Gastrocnemius medialis (tissue), 4 donors: ENCODE measurements at regions not wholly inside any gene's neighbourhood (a gene's known extent, or its start where the extent isn't known, plus 50 kb on each side); places are given as distances from the start of the nearest gene placed in this dataset.

Experiments
- ATAC-seq, 2 donors: fragments of 150-250 bp; one replicate each; pipeline ENCODE4 v1.9.1; 2016
- DNase-seq, 2 donors: peaks; one replicate each; pipeline ENCODE4 v3.0.0-alpha.2; 2019
- H3K27ac ChIP-seq, 4 donors: fragments of 200-600 bp; sonication (generic); 1 replicate in 1 of 4; 2 replicates in 3 of 4; pipeline ENCODE4 v1.5.1; 2016 to 2018; ENCODE audit warnings: mild to moderate bottlenecking in 2 of 4, moderate library complexity in 1 of 4
- H3K27me3 ChIP-seq, 3 donors: fragments of 200-600 bp; sonication (generic) in 2 of 3; 1 replicate in 1 of 3; 2 replicates in 2 of 3; pipeline versions ENCODE4 v1.5.1 to v1.6.0; 2016 to 2019; ENCODE audit warnings: mild to moderate bottlenecking in 1 of 3, moderate library complexity in 1 of 3
- H3K36me3 ChIP-seq, 2 donors: fragments of 200-600 bp; sonication (generic) in 1 of 2; one replicate each; pipeline ENCODE4 v1.5.1; 2017 to 2018
- H3K4me1 ChIP-seq, 2 donors: fragments of 200-600 bp; sonication (generic) in 1 of 2; one replicate each; pipeline ENCODE4 v1.5.1; 2016 to 2017; ENCODE audit warnings: mild to moderate bottlenecking in 2 of 2
- H3K4me3 ChIP-seq, 4 donors: fragments of 200-600 bp; sonication (generic) in 3 of 4; 1 replicate in 1 of 4; 2 replicates in 3 of 4; pipeline ENCODE4 v1.5.1; 2016 to 2019; ENCODE audit warnings: mild to moderate bottlenecking in 2 of 4
- H3K9me3 ChIP-seq, 3 donors: fragments of 200-600 bp; sonication (generic) in 2 of 3; 1 replicate in 1 of 3; 2 replicates in 2 of 3; pipeline ENCODE4 v1.5.1; 2016 to 2019
- CTCF ChIP-seq, 5 experiments: fragments of 450-650 bp in 3 of 5; fragments of 200-600 bp in 2 of 5; sonication (generic) in 2 of 5; IDR thresholded peaks in 4 of 5; conservative IDR thresholded peaks in 1 of 5; 1 replicate in 4 of 5; 2 replicates in 1 of 5; pipeline ENCODE4 v1.5.1; 2016 to 2019; ENCODE audit warnings: antibody characterized with exemption in 5 of 5, mild to moderate bottlenecking in 3 of 5, moderate library complexity in 3 of 5
- POLR2A ChIP-seq, 2 donors: fragments of 450-650 bp; IDR thresholded peaks; one replicate each; pipeline ENCODE4 v1.6.1; 2017; ENCODE audit warnings: antibody characterized with exemption in 2 of 2, mild to moderate bottlenecking in 2 of 2, moderate library complexity in 2 of 2
- in situ Hi-C, 4 donors: fragments of 200-750 bp; cut with MboI; loops; one replicate each; pipeline versions ENCODE4 v1.15.0 to v1.8.0; 2017; ENCODE audit warnings: low sequenced_read_pairs in 4 of 4
- intact Hi-C: fragments of 100-400 bp; cut with DNase I; formaldehyde crosslinking; loops from one replicate; pipeline ENCODE4 v1.15.1; 2023; ENCODE audit warnings: low total_unique reads

- in situ Hi-C loops: no loop called here
These were observed 90.5 kb upstream of the CCN2 start for GRCh38 chr6:132041706-132042105.

GRCh38 chr6:132028029-132028428 lies 76.9 kb upstream of the CCN2 start:
- Histone ChIP-seq H3K27ac (no peak overlapping the region), H3K4me3 (no peak overlapping the region), H3K27me3 (no peaks in the 10 kb centered on the region), H3K4me1 (no peaks in the 10 kb centered on the region), H3K36me3 (no peaks in the 10 kb centered on the region), H3K9me3 (no peaks in the 10 kb centered on the region)
- in situ Hi-C loops: no loop called here
- DNase-seq (no peak), ATAC-seq (no peak)
- intact Hi-C loops: no loop called here
- TF ChIP-seq CTCF (IDR thresholded peaks at IDR 0.05 in 4 of 5, conservative IDR thresholded peaks at IDR 0.05 in 1 of 5) (no peak), POLR2A (IDR thresholded peaks at IDR 0.05) (no peak)

More at GRCh38 chr6:132041706-132042105, 90.5 kb upstream of the CCN2 start:
- H3K27ac ChIP-seq: no peak overlapping the region
- H3K4me3 ChIP-seq: no peak overlapping the region
- no peak for TF ChIP-seq CTCF (IDR thresholded peaks at IDR 0.05 in 4 of 5, conservative IDR thresholded peaks at IDR 0.05 in 1 of 5)
- TF ChIP-seq POLR2A (IDR thresholded peaks at IDR 0.05): no peak
- no peak for ATAC-seq
- intact Hi-C loops: no loop called here
- H3K27me3 ChIP-seq: no peaks in the 10 kb centered on the region
- H3K36me3 ChIP-seq: no peaks in the 10 kb centered on the region
- DNase-seq: no peak
- no peaks in the 10 kb centered on the region for H3K4me1 ChIP-seq
- H3K9me3 ChIP-seq: no peaks in the 10 kb centered on the region

- H3K27me3 ChIP-seq: no peaks in the 10 kb centered on the region
- intact Hi-C loops (no loop called here), in situ Hi-C loops (no loop called here)
- DNase-seq (no peak), ATAC-seq (no peak)
- TF ChIP-seq CTCF (IDR thresholded peaks at IDR 0.05 in 4 of 5, conservative IDR thresholded peaks at IDR 0.05 in 1 of 5) (no peak), POLR2A (IDR thresholded peaks at IDR 0.05) (no peak)
- no peak overlapping the region for H3K27ac ChIP-seq
- no peak overlapping the region for H3K4me3 ChIP-seq
- no peaks in the 10 kb centered on the region for H3K9me3 ChIP-seq
- H3K36me3 ChIP-seq: no peaks in the 10 kb centered on the region
- no peaks in the 10 kb centered on the region for H3K4me1 ChIP-seq
These were observed 74.3 kb upstream of the CCN2 start for GRCh38 chr6:132025468-132025867.

- no peak overlapping the region for H3K27ac ChIP-seq
- no peaks in the 10 kb centered on the region for H3K36me3 ChIP-seq
- DNase-seq (no peak), ATAC-seq (no peak)
- intact Hi-C loops: no loop called here
- H3K27me3 ChIP-seq: no peaks in the 10 kb centered on the region
- TF ChIP-seq CTCF (IDR thresholded peaks at IDR 0.05 in 4 of 5, conservative IDR thresholded peaks at IDR 0.05 in 1 of 5) (no peak), POLR2A (IDR thresholded peaks at IDR 0.05) (no peak)
- H3K9me3 ChIP-seq: no peaks in the 10 kb centered on the region
- H3K4me1 ChIP-seq: no peaks in the 10 kb centered on the region
- in situ Hi-C loops: no loop called here
- no peak overlapping the region for H3K4me3 ChIP-seq
These were observed 72.3 kb upstream of the CCN2 start for GRCh38 chr6:132023490-132023889.
